KOPT-K1 (cell line): ENCODE measurements at regions not wholly inside any gene's neighbourhood (a gene's known extent, or its start where the extent isn't known, plus 50 kb on each side); places are given as distances from the start of the nearest gene placed in this dataset.

Experiments used
- H3K27ac ChIP-seq: fragments of 200-600 bp; sonication (generic); 2 replicates; pipeline ENCODE4 v1.5.1; 2016; ENCODE audit warnings: antibody characterized with exemption, mild to moderate bottlenecking, low read depth, low read length; ENCODE audit not compliant: poor library complexity, severe bottlenecking
- H3K36me3 ChIP-seq: fragments of 200-600 bp; sonication (generic); 2 replicates; pipeline ENCODE4 v1.5.1; 2017; ENCODE audit warnings: antibody characterized with exemption, mild to moderate bottlenecking, low read length, moderate library complexity; ENCODE audit not compliant: insufficient read depth
- H3K9me3 ChIP-seq: fragments of 200-600 bp; sonication (generic); 2 replicates; pipeline ENCODE4 v1.5.1; 2017; ENCODE audit warnings: antibody characterized with exemption, low read length, mild to moderate bottlenecking; ENCODE audit not compliant: insufficient read depth, poor library complexity, severe bottlenecking

GRCh38 chrX:123049071-123049625, 134.9 kb upstream of the GRIA3 start:
- Histone ChIP-seq H3K9me3 (no peaks in the 10 kb centered on the region), H3K36me3 (no peaks in the 10 kb centered on the region), H3K27ac (no peak overlapping the region)

GRCh38 chrX:123060986-123061385, 123.1 kb upstream of the GRIA3 start:
- H3K27ac ChIP-seq: no peak overlapping the region
- no peaks in the 10 kb centered on the region for H3K9me3 ChIP-seq
- H3K36me3 ChIP-seq: no peaks in the 10 kb centered on the region

- no peak overlapping the region for H3K27ac ChIP-seq
- H3K9me3 ChIP-seq: no peaks in the 10 kb centered on the region
- H3K36me3 ChIP-seq: no peaks in the 10 kb centered on the region
Measured at GRCh38 chrX:123064053-123064452, 120.0 kb upstream of the GRIA3 start.

- Histone ChIP-seq H3K27ac (no peak overlapping the region), H3K9me3 (no peaks in the 10 kb centered on the region), H3K36me3 (no peaks in the 10 kb centered on the region)
Measured at GRCh38 chrX:123072686-123073385, 111.2 kb upstream of the GRIA3 start.

GRCh38 chrX:123075947-123076561, 108.0 kb upstream of the GRIA3 start:
- no peak overlapping the region for H3K27ac ChIP-seq
- no peaks in the 10 kb centered on the region for H3K9me3 ChIP-seq
- H3K36me3 ChIP-seq: no peaks in the 10 kb centered on the region

GRCh38 chrX:123077631-123078030, 106.4 kb upstream of the GRIA3 start:
- Histone ChIP-seq H3K27ac (no peak overlapping the region), H3K36me3 (no peaks in the 10 kb centered on the region), H3K9me3 (no peaks in the 10 kb centered on the region)

- Histone ChIP-seq H3K9me3 (no peaks in the 10 kb centered on the region), H3K27ac (no peak overlapping the region), H3K36me3 (no peaks in the 10 kb centered on the region)
Measured at GRCh38 chrX:123080065-123080464, 104.0 kb upstream of the GRIA3 start.

GRCh38 chrX:123081776-123082175, 102.3 kb upstream of the GRIA3 start:
- H3K9me3 ChIP-seq: no peaks in the 10 kb centered on the region
- H3K27ac ChIP-seq: no peak overlapping the region
- H3K36me3 ChIP-seq: no peaks in the 10 kb centered on the region

- no peak overlapping the region for H3K27ac ChIP-seq
- no peaks in the 10 kb centered on the region for H3K9me3 ChIP-seq
Measured at GRCh38 chrX:123083924-123084323, 100.2 kb upstream of the GRIA3 start.

GRCh38 chrX:123084797-123085196, 99.3 kb upstream of the GRIA3 start:
- Histone ChIP-seq H3K27ac (no peak overlapping the region), H3K36me3 (no peaks in the 10 kb centered on the region), H3K9me3 (no peaks in the 10 kb centered on the region)

More at GRCh38 chrX:123083924-123084323, 100.2 kb upstream of the GRIA3 start:
- no peaks in the 10 kb centered on the region for H3K36me3 ChIP-seq

- Histone ChIP-seq H3K36me3 (no peaks in the 10 kb centered on the region), H3K27ac (no peak overlapping the region), H3K9me3 (no peaks in the 10 kb centered on the region)
Measured at GRCh38 chrX:123085311-123085940, 98.7 kb upstream of the GRIA3 start.

GRCh38 chrX:123086768-123087167, 97.3 kb upstream of the GRIA3 start:
- H3K9me3 ChIP-seq: no peaks in the 10 kb centered on the region
- H3K36me3 ChIP-seq: no peaks in the 10 kb centered on the region
- no peak overlapping the region for H3K27ac ChIP-seq

- Histone ChIP-seq H3K36me3 (no peaks in the 10 kb centered on the region), H3K9me3 (no peaks in the 10 kb centered on the region), H3K27ac (no peak overlapping the region)
Measured at GRCh38 chrX:123087326-123087725, 96.8 kb upstream of the GRIA3 start.

GRCh38 chrX:123088331-123088730, 95.7 kb upstream of the GRIA3 start:
- Histone ChIP-seq H3K36me3 (no peaks in the 10 kb centered on the region), H3K27ac (no peak overlapping the region), H3K9me3 (no peaks in the 10 kb centered on the region)

GRCh38 chrX:123088930-123089329, 95.1 kb upstream of the GRIA3 start:
- Histone ChIP-seq H3K9me3 (no peaks in the 10 kb centered on the region), H3K27ac (no peak overlapping the region)

More at GRCh38 chrX:123088930-123089329, 95.1 kb upstream of the GRIA3 start:
- no peaks in the 10 kb centered on the region for H3K36me3 ChIP-seq
